OCI-LY1 (cell line): ENCODE measurements at regions not wholly inside any gene's neighbourhood (a gene's known extent, or its start where the extent isn't known, plus 50 kb on each side); places are given as distances from the start of the nearest gene placed in this dataset.

Experiments used
- H2AFZ ChIP-seq: fragments of 200-600 bp; sonication (generic), shearing (Covaris generic); 2 replicates; pipeline ENCODE4 v1.6.0; 2014; ENCODE audit warnings: antibody characterized with exemption, mild to moderate bottlenecking, low read length
- H3F3A ChIP-seq: fragments of 200-600 bp; sonication (generic), shearing (Covaris generic); 2 replicates; pipeline ENCODE4 v1.6.0; 2014; ENCODE audit warnings: mild to moderate bottlenecking, antibody characterized with exemption, low read length, moderate library complexity; ENCODE audit not compliant: insufficient read depth
- H3K27ac ChIP-seq: fragments of 200-600 bp; sonication (generic); 2 replicates; pipeline ENCODE4 v1.5.1; 2014; ENCODE audit warnings: low read length, mixed run types, mild to moderate bottlenecking, low read depth; ENCODE audit not compliant: poor library complexity, severe bottlenecking
- H3K27me3 ChIP-seq: fragments of 200-600 bp; sonication (generic); 2 replicates; pipeline ENCODE4 v1.6.0; 2014; ENCODE audit warnings: antibody characterized with exemption, mild to moderate bottlenecking, low read length, moderate library complexity; ENCODE audit not compliant: insufficient read depth
- H3K36me3 ChIP-seq: fragments of 200-600 bp; sonication (generic); 2 replicates; pipeline ENCODE4 v1.6.1; 2014; ENCODE audit warnings: mild to moderate bottlenecking, antibody characterized with exemption, low read length, moderate library complexity, mixed read lengths; ENCODE audit not compliant: insufficient read depth
- H3K4me1 ChIP-seq: fragments of 200-600 bp; sonication (generic); 2 replicates; pipeline ENCODE4 v1.5.1; 2014; ENCODE audit warnings: mild to moderate bottlenecking, low read length, moderate library complexity; ENCODE audit not compliant: insufficient read depth, severe bottlenecking
- H3K4me2 ChIP-seq: fragments of 200-600 bp; sonication (generic), shearing (Covaris generic); 2 replicates; pipeline ENCODE4 v1.6.1; 2014; ENCODE audit warnings: low read length
- H3K4me3 ChIP-seq: fragments of 200-600 bp; sonication (generic); 2 replicates; pipeline ENCODE4 v1.5.1; 2014; ENCODE audit warnings: low read length, low read depth, mild to moderate bottlenecking, mixed read lengths; ENCODE audit not compliant: poor library complexity, severe bottlenecking
- H3K79me2 ChIP-seq: fragments of 200-600 bp; shearing (Covaris generic); 2 replicates; pipeline ENCODE4 v1.6.1; 2016; ENCODE audit warnings: mixed run types, low read length, mixed read lengths; ENCODE audit not compliant: insufficient read depth
- H3K9ac ChIP-seq: fragments of 200-600 bp; sonication (generic), shearing (Covaris generic); 2 replicates; pipeline ENCODE4 v1.6.1; 2014; ENCODE audit warnings: mild to moderate bottlenecking, low read length, mixed read lengths
- H3K9me2 ChIP-seq: fragments of 200-600 bp; sonication (generic), shearing (Covaris generic); 2 replicates; pipeline ENCODE4 v1.6.1; 2014; ENCODE audit warnings: low read depth, mild to moderate bottlenecking, low read length, mixed read lengths
- H3K9me3 ChIP-seq: fragments of 200-600 bp; shearing (Covaris generic); 2 replicates; pipeline ENCODE4 v1.6.1; 2014; ENCODE audit warnings: low read length, mixed read lengths
- H4K20me1 ChIP-seq: fragments of 200-600 bp; sonication (generic), shearing (Covaris generic); 2 replicates; pipeline ENCODE4 v1.6.0; 2016; ENCODE audit warnings: mild to moderate bottlenecking, low read length; ENCODE audit not compliant: insufficient read depth
- CTCF ChIP-seq: fragments of 200-600 bp; sonication (generic), shearing (Covaris generic); IDR thresholded peaks from 2 replicates; pipeline ENCODE4 v1.5.1; 2017; ENCODE audit warnings: mild to moderate bottlenecking, antibody characterized with exemption, low read length, moderate library complexity, mixed read lengths
- EZH2 ChIP-seq: fragments of 200-600 bp; sonication (generic), shearing (Covaris generic); IDR thresholded peaks from 2 replicates; pipeline ENCODE4 v1.8.0; 2017; ENCODE audit warnings: borderline replicate concordance, mixed run types, mild to moderate bottlenecking, antibody characterized with exemption, low read length, moderate library complexity, mixed read lengths

DNA sequence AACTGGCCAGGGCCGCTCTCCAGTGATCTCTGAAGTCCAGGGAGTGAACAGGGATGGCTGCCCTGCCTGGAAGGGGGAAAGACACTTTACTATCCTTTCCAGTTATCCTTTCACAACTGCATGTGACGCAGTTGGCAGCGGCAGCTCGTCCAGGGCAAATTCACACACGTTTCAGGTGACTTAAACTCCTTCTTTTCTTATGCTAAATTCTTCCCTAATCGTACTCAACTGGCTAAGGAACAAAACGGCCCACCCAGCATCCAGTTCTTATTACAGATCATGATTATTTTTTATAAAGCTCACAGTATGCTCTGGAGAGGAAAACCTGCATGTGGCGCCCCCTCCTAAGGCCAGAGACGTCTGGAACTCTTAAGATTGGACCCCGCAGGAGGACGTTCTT lies 767.1 kb downstream of the UQCRFS1 start:
- Histone ChIP-seq H3K4me3 (no peak overlapping the region), H4K20me1 (no peaks in the 10 kb centered on the region), H3F3A (no peaks in the 10 kb centered on the region), H3K27me3 (no peaks in the 10 kb centered on the region), H3K36me3 (no peaks in the 10 kb centered on the region), H3K9ac (no peak overlapping the region), H3K4me1 (peaks cover 8% of the 10 kb centered on the region), H3K27ac (no peak overlapping the region), H3K9me3 (no peaks in the 10 kb centered on the region), H2AFZ (no peak overlapping the region), H3K9me2 (no peaks in the 10 kb centered on the region), H3K4me2 (no peak overlapping the region), H3K79me2 (no peaks in the 10 kb centered on the region)
- TF ChIP-seq EZH2 = no peak
- no peak for TF ChIP-seq CTCF

DNA sequence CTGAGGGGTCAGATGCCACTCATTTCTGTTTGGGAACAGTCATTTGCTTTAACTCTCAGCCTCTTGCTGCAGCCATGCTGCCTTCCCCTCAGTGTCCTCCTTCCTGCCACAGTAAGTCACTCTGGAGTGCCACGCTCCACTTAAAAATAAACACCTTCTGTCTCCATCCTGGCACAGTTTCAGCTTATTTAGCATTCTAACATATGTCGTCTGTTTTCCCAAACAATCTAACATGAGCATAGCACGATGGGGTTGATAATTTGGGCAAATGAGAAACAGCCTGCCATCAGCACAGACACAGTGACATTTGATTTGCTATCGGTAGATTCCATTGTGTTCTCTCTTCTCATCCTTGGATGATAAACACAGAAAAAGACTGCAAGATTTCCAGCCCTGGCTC lies 768.6 kb downstream of the UQCRFS1 start:
- no peaks in the 10 kb centered on the region for H3K36me3 ChIP-seq
- TF ChIP-seq EZH2 (no peak), CTCF (no peak)
- H3K4me3 ChIP-seq = no peak overlapping the region
- H3K4me1 ChIP-seq = peaks cover 8% of the 10 kb centered on the region
- no peak overlapping the region for H3K9ac ChIP-seq
- no peaks in the 10 kb centered on the region for H3K9me3 ChIP-seq
- no peaks in the 10 kb centered on the region for H4K20me1 ChIP-seq
- H3K27me3 ChIP-seq = no peaks in the 10 kb centered on the region
- H2AFZ ChIP-seq = no peak overlapping the region
- no peaks in the 10 kb centered on the region for H3K9me2 ChIP-seq
- H3K4me2 ChIP-seq = no peak overlapping the region
- H3K79me2 ChIP-seq = no peaks in the 10 kb centered on the region
- H3F3A ChIP-seq = no peaks in the 10 kb centered on the region
- H3K27ac ChIP-seq = no peak overlapping the region

- no peaks in the 10 kb centered on the region for H3K27me3 ChIP-seq
- TF ChIP-seq CTCF (no peak), EZH2 (no peak)
- no peak overlapping the region for H3K9ac ChIP-seq
- peaks cover 8% of the 10 kb centered on the region for H3K4me1 ChIP-seq
- H3K9me2 ChIP-seq = no peaks in the 10 kb centered on the region
- no peaks in the 10 kb centered on the region for H3K79me2 ChIP-seq
- H3F3A ChIP-seq = no peaks in the 10 kb centered on the region
- H3K36me3 ChIP-seq = no peaks in the 10 kb centered on the region
- no peaks in the 10 kb centered on the region for H3K9me3 ChIP-seq
- no peak overlapping the region for H2AFZ ChIP-seq
- H3K4me2 ChIP-seq = no peak overlapping the region
- no peaks in the 10 kb centered on the region for H4K20me1 ChIP-seq
- no peak overlapping the region for H3K27ac ChIP-seq
- no peak overlapping the region for H3K4me3 ChIP-seq
Observed at GRCh38 chr19:28443361-28443760, 769.6 kb downstream of the UQCRFS1 start.
